Endodermal cell (in vitro differentiated cells): ENCODE measurements at regions not wholly inside any gene's neighbourhood (a gene's known extent, or its start where the extent isn't known, plus 50 kb on each side); places are given as distances from the start of the nearest gene placed in this dataset.

Source experiments
- DNase-seq: peaks from one replicate; pipeline ENCODE4 v3.0.0-alpha.2; 2017
- H3K27ac ChIP-seq: 2 replicates; pipeline ENCODE4 v1.5.1; 2013; ENCODE audit warnings: mild to moderate bottlenecking, low read depth, low read length, moderate library complexity
- H3K27me3 ChIP-seq: 2 replicates; pipeline ENCODE4 v1.6.1; 2013; ENCODE audit warnings: mild to moderate bottlenecking, low read length, moderate library complexity; ENCODE audit not compliant: insufficient read depth, control insufficient read depth, poor library complexity, severe bottlenecking
- H3K36me3 ChIP-seq: 2 replicates; pipeline ENCODE4 v1.7.0; 2013; ENCODE audit warnings: mild to moderate bottlenecking, low read length, moderate library complexity; ENCODE audit not compliant: control insufficient read depth, insufficient read depth
- H3K4me1 ChIP-seq: one replicate; pipeline ENCODE4 v1.7.0; 2013; ENCODE audit warnings: low read length; ENCODE audit not compliant: control insufficient read depth, insufficient read depth
- H3K4me3 ChIP-seq: 2 replicates; pipeline ENCODE4 v1.5.1; 2013; ENCODE audit warnings: mild to moderate bottlenecking, low read length, moderate library complexity
- H3K9ac ChIP-seq: 2 replicates; pipeline ENCODE4 v1.6.1; 2013; ENCODE audit warnings: mild to moderate bottlenecking, low read length, moderate library complexity; ENCODE audit not compliant: poor library complexity, severe bottlenecking; ENCODE audit errors: extremely low read depth
- H3K9me3 ChIP-seq: 2 replicates; pipeline ENCODE4 v1.6.1; 2013; ENCODE audit warnings: mild to moderate bottlenecking, low read length, moderate library complexity; ENCODE audit not compliant: control insufficient read depth
- H3K27ac Mint-ChIP-seq: 2 replicates; pipeline ENCODE4 v1.8.0; 2020; ENCODE audit warnings: mixed read lengths
- H3K27me3 Mint-ChIP-seq: 2 replicates; pipeline ENCODE4 v1.8.0; 2021; ENCODE audit warnings: mild to moderate bottlenecking, mixed read lengths; ENCODE audit not compliant: insufficient read depth
- H3K36me3 Mint-ChIP-seq: 2 replicates; pipeline ENCODE4 v1.8.0; 2020; ENCODE audit warnings: low read depth, mixed read lengths
- H3K4me1 Mint-ChIP-seq: 2 replicates; pipeline ENCODE4 v1.8.0; 2020; ENCODE audit warnings: mixed read lengths
- H3K4me3 Mint-ChIP-seq: 2 replicates; pipeline ENCODE4 v1.8.0; 2020; ENCODE audit warnings: mild to moderate bottlenecking, moderate library complexity, mixed read lengths
- H3K9me3 Mint-ChIP-seq: 2 replicates; pipeline ENCODE4 v1.8.0; 2020; ENCODE audit warnings: mild to moderate bottlenecking, mixed read lengths
- WGBS, 2 experiments: methylation state at CpG; one replicate each; pipeline versions ENCODE4 v1.1.5 to v1.1.7; 2013; ENCODE audit warnings: missing lambda C conversion rate in 2 of 2, mixed read lengths in 1 of 2; ENCODE audit not compliant: insufficient coverage in 1 of 2, insufficient read length in 1 of 2; 5-methylcytosine and 5-hydroxymethylcytosine counted together
- TF ChIP-seq, protein P1 (sequence below): fragments of 200-600 bp; sonication (generic); conservative IDR thresholded peaks from 2 replicates; pipeline ENCODE4 v1.5.0; 2021; ENCODE audit warnings: antibody characterized with exemption, mild to moderate bottlenecking

- TF ChIP-seq, protein P1, sequence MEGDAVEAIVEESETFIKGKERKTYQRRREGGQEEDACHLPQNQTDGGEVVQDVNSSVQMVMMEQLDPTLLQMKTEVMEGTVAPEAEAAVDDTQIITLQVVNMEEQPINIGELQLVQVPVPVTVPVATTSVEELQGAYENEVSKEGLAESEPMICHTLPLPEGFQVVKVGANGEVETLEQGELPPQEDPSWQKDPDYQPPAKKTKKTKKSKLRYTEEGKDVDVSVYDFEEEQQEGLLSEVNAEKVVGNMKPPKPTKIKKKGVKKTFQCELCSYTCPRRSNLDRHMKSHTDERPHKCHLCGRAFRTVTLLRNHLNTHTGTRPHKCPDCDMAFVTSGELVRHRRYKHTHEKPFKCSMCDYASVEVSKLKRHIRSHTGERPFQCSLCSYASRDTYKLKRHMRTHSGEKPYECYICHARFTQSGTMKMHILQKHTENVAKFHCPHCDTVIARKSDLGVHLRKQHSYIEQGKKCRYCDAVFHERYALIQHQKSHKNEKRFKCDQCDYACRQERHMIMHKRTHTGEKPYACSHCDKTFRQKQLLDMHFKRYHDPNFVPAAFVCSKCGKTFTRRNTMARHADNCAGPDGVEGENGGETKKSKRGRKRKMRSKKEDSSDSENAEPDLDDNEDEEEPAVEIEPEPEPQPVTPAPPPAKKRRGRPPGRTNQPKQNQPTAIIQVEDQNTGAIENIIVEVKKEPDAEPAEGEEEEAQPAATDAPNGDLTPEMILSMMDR: no peak
- no peak overlapping the region for H3K4me3 ChIP-seq
- Mint-ChIP-seq H3K27ac (no peak overlapping the region), H3K9me3 (no peaks in the 10 kb centered on the region), H3K36me3 (no peaks in the 10 kb centered on the region), H3K4me1 (no peaks in the 10 kb centered on the region), H3K27me3 (no peaks in the 10 kb centered on the region), H3K4me3 (no peak overlapping the region)
- H3K4me1 ChIP-seq: no peaks in the 10 kb centered on the region
- no peaks in the 10 kb centered on the region for H3K27me3 ChIP-seq
- H3K36me3 ChIP-seq: no peaks in the 10 kb centered on the region
- no peak overlapping the region for H3K27ac ChIP-seq
- no peak for DNase-seq
- H3K9me3 ChIP-seq: no peaks in the 10 kb centered on the region
- WGBS, 2 experiments: 89 to 93% methylated on average over 3 of the region's 3 CpGs
- no peak overlapping the region for H3K9ac ChIP-seq
These were observed 167.1 kb upstream of the DOK6 start for GRCh38 chr18:69233465-69234054.

GRCh38 chr18:69239849-69240674, 160.6 kb upstream of the DOK6 start:
- DNase-seq: no peak
- H3K36me3 ChIP-seq: no peaks in the 10 kb centered on the region
- H3K27ac ChIP-seq: no peak overlapping the region
- Mint-ChIP-seq H3K27me3 (no peaks in the 10 kb centered on the region), H3K4me1 (peaks cover 7% of the 10 kb centered on the region), H3K4me3 (no peak overlapping the region), H3K27ac (no peak overlapping the region), H3K36me3 (no peaks in the 10 kb centered on the region), H3K9me3 (no peaks in the 10 kb centered on the region)
- WGBS, 2 experiments: 76 to 83% methylated on average over 1 to 2 of the region's 4 CpGs
- peaks cover 3% of the 10 kb centered on the region for H3K4me1 ChIP-seq
- no peak overlapping the region for H3K9ac ChIP-seq
- H3K9me3 ChIP-seq: no peaks in the 10 kb centered on the region
- no peaks in the 10 kb centered on the region for H3K27me3 ChIP-seq
- TF ChIP-seq, protein P1: no peak
- H3K4me3 ChIP-seq: no peak overlapping the region

- DNase-seq: no peak
- Histone ChIP-seq H3K36me3 (no peaks in the 10 kb centered on the region), H3K4me1 (no peaks in the 10 kb centered on the region), H3K9me3 (no peaks in the 10 kb centered on the region), H3K4me3 (no peak overlapping the region), H3K27ac (no peak overlapping the region), H3K27me3 (no peaks in the 10 kb centered on the region), H3K9ac (no peak overlapping the region)
- TF ChIP-seq, protein P1: no peak
- H3K4me1 Mint-ChIP-seq: no peaks in the 10 kb centered on the region
- H3K4me3 Mint-ChIP-seq: no peak overlapping the region
- no peaks in the 10 kb centered on the region for H3K36me3 Mint-ChIP-seq
- no peaks in the 10 kb centered on the region for H3K9me3 Mint-ChIP-seq
- WGBS, 2 experiments: 89% methylated on average over 4 of the region's 4 CpGs; no CpG with 5 or more reads in 1 of the 2 experiments
- no peak overlapping the region for H3K27ac Mint-ChIP-seq
- no peaks in the 10 kb centered on the region for H3K27me3 Mint-ChIP-seq
These were observed 154.7 kb upstream of the DOK6 start for GRCh38 chr18:69246027-69246426.
